GM18909 (cell line): ENCODE measurements at regions not wholly inside any gene's neighbourhood (a gene's known extent, or its start where the extent isn't known, plus 50 kb on each side); places are given as distances from the start of the nearest gene placed in this dataset.
"Not testable (repeated sequence)": the region's sequence is repeated elsewhere in the genome, so short reads cannot be mapped to it uniquely, and the experiment has no call there.

Source experiments
- ATAC-seq: cut with Tn5 transposase; IDR thresholded peaks from one replicate; pipeline ENCODE4 v1.9.1; 2021; ENCODE audit warnings: mild to moderate bottlenecking; ENCODE audit not compliant: unreplicated experiment, poor library complexity

DNA sequence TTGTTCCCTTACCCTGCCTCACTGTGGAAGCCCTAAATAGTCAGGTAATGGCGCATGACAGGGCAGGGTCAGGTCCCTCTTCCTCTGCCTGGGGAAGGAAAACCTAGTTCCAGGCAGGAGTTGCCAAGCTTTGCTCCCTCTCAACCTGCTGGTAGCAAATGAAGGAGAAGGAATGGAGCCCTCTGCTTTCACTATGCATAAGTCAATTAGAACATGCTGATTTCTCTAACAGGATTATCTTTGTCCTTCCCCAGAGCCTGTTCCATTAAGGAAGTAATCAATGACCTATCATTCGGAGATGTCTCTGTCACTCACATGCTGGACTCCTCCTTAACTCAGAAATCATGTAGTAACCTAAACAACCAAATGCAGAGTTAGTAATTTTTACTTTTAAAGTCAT is 161.8 kb upstream of the NFIA start:
- no peak for ATAC-seq

DNA sequence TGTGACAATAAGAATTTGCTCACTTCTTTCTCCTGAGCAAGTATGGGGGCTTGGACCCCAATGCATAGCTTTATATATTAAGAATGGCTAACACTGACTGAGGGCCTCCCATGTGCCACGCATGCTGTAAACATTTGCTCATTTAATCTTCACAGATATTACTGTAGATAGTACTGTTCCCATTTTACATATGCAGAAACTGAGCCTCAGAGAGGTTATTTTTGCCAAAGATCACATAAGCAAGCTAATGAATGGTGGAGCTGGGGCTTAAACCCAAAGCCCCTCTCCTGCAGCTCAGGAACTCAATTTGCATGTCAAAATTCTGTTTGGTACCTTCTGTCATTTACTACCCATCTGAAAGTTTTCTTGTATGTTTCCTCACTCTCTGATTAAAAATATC is 163.5 kb upstream of the NFIA start:
- no peak for ATAC-seq

DNA sequence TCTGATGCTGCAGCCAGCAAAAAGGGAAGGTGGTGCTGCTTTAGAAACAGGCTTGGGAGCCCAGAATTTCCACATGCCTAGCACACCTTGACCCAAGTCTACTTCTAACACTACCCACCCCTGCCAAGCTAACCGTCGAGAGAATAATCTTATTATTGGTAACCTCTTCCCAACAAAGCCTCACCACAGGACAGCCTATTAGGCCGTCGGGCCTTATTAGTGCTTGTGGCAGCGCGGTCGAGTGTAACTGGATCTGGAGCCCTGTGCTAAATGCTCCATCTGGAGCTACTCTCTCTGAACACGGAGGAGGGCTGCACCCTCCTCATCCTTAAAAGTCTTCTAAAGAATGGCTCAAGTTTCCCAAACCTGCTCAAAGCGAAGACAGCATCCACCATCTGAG is 165.5 kb upstream of the NFIA start:
- ATAC-seq = no peak

DNA sequence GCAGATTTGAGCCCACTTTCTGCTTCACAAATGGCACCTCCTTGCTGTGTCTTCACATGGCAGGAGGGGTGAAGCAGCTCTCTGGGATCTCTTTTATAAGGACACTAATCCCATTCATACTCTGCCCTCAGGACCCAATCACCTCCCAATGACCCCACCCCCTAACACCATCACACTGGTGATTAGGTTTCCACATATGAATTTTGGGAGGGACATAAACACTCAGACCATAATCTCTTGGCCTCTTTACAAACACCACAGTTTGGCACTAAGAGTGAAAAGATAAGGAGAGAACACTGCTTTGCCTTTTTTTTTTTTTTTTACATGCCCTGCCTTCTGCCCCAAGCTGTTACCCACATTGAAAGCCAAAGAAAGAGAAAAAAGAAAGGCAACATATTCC is 166.2 kb upstream of the NFIA start:
- no peak for ATAC-seq

DNA sequence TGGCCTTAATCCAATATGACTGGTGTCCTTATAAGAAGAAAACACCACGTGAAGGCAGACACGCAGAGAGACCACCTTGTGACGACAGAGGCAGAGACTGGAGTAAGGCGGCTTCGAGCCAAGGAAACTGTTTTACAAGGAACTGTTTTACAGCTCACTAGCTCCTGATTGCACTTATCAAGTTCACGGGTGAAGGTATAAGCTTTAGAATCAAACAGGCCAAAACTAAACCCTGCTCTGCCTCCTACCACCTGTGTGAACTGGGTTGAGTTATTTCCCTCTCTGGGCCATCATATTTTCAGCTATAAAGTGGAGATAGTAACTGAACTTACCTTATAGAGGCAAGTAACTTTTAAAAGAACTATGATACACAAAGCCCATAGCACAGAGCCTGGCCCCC is 166.9 kb upstream of the NFIA start:
- ATAC-seq = no peak

DNA sequence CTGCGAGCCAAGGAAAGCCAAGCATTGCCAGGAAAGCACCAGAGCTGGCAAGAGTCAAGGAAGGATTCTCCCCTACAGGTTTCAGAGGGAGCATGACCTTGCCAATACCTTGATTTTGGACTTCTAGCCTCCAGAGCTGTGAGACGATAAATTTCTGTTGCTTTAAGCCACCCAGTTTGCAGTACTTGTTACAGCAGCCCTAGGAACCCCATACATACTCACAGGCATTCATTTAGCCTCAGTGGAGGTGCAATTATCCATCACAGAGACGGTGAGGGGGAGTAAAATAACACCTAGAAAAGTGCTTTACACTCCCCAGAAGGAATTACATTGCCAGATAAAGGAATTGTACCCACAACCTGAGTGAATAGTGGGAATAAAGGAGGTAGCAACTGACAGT is 167.4 kb upstream of the NFIA start:
- ATAC-seq = no peak

GRCh38 chr1:60913708-60914107 is 168.7 kb upstream of the NFIA start:
- not testable (repeated sequence) for ATAC-seq

- no peak for ATAC-seq
These were observed 169.3 kb upstream of the NFIA start for GRCh38 chr1:60913039-60913438.

DNA sequence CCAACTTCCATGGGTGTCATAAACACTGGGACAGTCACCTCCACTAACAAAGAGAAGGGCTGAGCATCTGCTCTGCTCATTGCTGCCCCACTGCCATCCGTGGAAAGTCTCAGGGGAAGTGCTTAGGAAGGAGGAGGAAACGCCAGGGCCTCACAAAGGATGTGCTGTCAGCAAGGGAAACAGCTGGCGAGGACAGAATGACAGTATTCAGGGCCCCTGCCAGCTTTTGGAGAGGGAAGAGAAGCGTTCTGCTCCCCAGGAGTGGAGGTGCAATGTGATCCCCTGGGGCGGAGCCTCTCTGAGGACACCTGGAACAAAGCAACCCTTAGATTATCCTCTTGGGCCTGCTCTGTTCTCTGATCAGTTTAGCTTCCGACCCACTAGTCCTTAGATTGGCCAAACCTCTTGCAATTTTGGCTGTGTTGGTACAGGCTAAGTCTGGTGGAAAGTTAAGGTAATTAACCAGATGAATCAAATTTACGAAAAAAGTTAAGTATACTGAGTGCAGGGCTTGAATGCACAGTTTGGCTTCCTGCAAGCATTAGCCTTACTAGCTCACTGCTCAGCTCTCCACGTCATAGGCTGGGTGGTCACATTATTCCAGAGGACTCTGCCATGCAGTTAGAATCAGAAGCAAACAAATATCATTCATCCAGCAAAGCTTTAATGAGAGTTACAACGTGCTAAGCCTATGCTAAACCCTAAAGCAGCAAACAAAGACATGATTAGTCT is 170.2 kb upstream of the NFIA start:
- no peak for ATAC-seq

GRCh38 chr1:60908159-60908558 is 174.2 kb upstream of the NFIA start:
- no peak for ATAC-seq

- ATAC-seq = no peak
These were observed 175.8 kb upstream of the NFIA start for GRCh38 chr1:60906526-60906925.

- ATAC-seq = no peak
These were observed 176.3 kb upstream of the NFIA start for GRCh38 chr1:60906039-60906438.

DNA sequence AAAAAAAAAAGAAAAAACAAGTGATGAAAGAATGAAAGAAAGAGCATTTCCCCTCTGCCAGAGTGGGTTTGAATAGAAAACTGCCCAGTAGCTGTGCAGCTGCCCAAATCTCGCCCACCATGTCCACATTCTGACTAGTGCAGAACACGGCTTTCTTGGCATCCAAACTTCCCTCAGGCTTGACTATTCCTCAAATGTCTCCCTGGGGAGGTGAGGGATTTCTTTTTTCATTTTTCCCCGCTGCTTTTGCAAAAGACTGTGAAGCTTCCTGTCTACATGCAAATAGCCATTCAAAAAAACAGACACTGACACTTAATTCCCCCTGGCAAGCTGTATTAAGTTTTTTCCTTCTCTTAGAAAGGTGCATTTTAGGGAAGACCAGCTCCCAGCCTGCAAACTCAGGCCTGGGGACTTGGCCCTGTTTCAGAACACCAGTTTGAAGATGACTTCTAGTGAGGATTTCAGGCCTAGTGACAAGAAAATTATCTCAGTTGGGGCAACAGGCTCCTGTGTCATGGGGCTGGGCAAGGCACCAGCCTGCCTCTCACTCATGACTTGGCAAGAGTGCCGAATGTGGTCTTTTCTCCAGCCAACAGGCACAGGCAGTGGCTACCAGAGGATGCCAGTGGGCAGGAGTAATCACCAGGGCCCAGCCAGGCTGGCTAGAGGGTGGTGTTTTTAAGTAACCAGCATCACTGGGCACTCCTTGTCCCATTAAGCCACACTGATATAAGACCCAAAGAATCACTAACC is 178.1 kb upstream of the NFIA start:
- ATAC-seq = no peak

DNA sequence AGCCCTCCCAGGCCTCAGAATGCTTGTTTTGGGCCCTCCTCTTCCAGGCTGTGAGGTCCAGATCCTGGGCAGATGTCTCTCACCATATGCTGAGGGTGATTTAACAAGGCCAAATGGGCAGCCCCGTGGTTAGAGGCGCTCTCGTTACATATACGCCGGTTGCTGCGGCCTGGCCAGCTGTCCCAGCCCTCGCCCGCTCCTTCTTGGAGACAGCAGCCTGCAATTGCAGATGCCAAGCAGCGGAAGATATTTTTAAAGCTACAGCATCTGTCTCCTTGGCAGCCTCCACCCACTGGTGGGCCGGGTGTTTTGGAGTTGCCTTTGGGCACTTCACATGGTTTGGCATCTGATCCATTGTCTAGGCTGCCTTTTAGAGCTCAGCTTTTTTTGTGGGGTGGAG is 178.8 kb upstream of the NFIA start:
- ATAC-seq = no peak

GRCh38 chr1:60899464-60899863 is 182.9 kb upstream of the NFIA start:
- no peak for ATAC-seq

- ATAC-seq = no peak
These were observed 183.4 kb upstream of the NFIA start for GRCh38 chr1:60898987-60899386.

GRCh38 chr1:60898413-60898812 is 183.9 kb upstream of the NFIA start:
- no peak for ATAC-seq

- ATAC-seq = no peak
These were observed 185.5 kb upstream of the NFIA start for GRCh38 chr1:60896701-60897363.

GRCh38 chr1:60895701-60896100 is 186.7 kb upstream of the NFIA start:
- ATAC-seq = no peak

DNA sequence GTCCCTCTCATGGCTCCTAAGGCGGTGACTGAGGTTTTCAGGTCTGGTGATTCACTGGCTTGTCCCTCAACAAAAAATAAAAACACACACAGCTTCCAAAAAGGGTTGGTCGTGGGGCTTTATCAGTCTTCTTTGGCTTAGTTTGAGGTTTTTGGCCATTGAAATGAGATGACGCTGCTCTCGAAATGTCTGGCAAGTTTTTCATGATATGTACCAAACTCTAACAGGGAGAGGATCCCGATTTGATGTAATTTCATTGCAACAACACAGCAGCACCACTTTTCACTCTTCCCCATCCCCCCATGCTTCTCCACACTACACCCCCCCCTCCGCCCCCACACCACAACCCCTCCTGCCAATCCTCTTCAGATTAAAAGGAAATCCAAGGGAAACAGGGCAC is 187.1 kb upstream of the NFIA start:
- no peak for ATAC-seq

DNA sequence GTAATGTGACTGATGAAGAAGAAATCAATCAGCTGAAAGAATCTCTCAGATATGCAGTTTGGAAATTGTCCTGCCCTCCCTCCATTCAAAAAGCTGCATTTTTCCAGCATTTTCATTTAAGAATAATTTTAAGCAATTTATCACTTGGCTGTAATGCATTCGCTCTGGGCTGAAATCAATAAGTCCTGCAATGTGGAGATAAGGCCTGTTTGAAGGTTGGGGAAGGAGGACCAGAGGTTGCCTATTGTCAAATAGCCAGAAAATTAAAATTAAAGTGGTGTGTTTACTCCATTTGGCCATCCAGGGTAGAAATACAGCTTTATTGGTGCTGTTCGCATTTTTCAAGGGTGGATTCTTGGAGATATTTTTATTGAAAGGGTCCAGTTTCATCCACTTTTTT is 187.6 kb upstream of the NFIA start:
- no peak for ATAC-seq

GRCh38 chr1:60894130-60894529 is 188.2 kb upstream of the NFIA start:
- ATAC-seq = no peak
